GM12892 (cell line): ENCODE measurements at regions not wholly inside any gene's neighbourhood (a gene's known extent, or its start where the extent isn't known, plus 50 kb on each side); places are given as distances from the start of the nearest gene placed in this dataset.

Experiments used
- POLR2A ChIP-seq: IDR thresholded peaks from 2 replicates; pipeline ENCODE4 v1.6.1; 2011; ENCODE audit warnings: low read depth, low read length, control low read depth
- TAF1 ChIP-seq: IDR thresholded peaks from 2 replicates; pipeline ENCODE4 v1.6.1; 2011; ENCODE audit warnings: low read depth, mild to moderate bottlenecking, control low read depth, low read length, borderline replicate concordance

DNA sequence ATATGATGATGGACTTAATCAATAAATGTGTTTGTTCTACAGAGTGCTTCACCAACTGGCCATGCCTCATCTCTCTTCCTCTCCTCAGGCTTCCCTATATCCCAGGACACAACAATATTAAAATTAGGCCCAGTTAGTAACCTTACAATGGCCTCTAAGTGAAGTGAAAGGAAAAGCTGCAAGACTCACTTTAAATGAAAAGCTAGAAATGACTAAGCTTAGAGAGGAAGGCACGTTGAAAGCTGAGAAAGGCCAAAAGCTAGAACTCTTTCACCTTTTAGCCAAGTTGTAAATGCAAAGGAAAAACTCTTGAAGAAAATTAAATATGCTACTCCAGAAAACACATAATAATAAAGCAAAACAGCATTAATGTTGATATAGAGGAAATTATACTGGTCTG lies 1010.3 kb downstream of the NAALADL2 start:
- no peak for TF ChIP-seq TAF1
- TF ChIP-seq POLR2A = no peak
